NT2/D1 (cell line): ENCODE measurements at regions not wholly inside any gene's neighbourhood (a gene's known extent, or its start where the extent isn't known, plus 50 kb on each side); places are given as distances from the start of the nearest gene placed in this dataset.

Source experiments
- DNase-seq: peaks from one replicate; pipeline ENCODE4 v3.0.0-alpha.2; 2011; ENCODE audit warnings: low read depth, low spot score
- H3K27me3 ChIP-seq: 2 replicates; pipeline ENCODE4 v1.6.0; 2011; ENCODE audit warnings: mild to moderate bottlenecking; ENCODE audit not compliant: insufficient read length, insufficient read depth
- H3K36me3 ChIP-seq: 2 replicates; pipeline ENCODE4 v1.6.1; 2011; ENCODE audit warnings: mild to moderate bottlenecking, low read length, mixed read lengths; ENCODE audit not compliant: insufficient read depth, insufficient read length
- H3K4me1 ChIP-seq: 2 replicates; pipeline ENCODE4 v1.5.1; 2011; ENCODE audit not compliant: insufficient read depth, insufficient read length
- H3K4me3 ChIP-seq: 2 replicates; pipeline ENCODE4 v1.5.1; 2011; ENCODE audit warnings: low read depth; ENCODE audit not compliant: insufficient read length
- H3K9ac ChIP-seq: 2 replicates; pipeline ENCODE4 v1.6.0; 2011; ENCODE audit warnings: low read depth; ENCODE audit not compliant: insufficient read length
- H3K9me3 ChIP-seq: 2 replicates; pipeline ENCODE4 v1.5.1; 2011; ENCODE audit warnings: mild to moderate bottlenecking, low read length; ENCODE audit not compliant: insufficient read depth
- SUZ12 ChIP-seq: IDR thresholded peaks from 2 replicates; pipeline ENCODE4 v1.6.1; 2011; ENCODE audit not compliant: insufficient read length, insufficient read depth; ENCODE audit errors: extremely low read depth
- YY1 ChIP-seq: IDR thresholded peaks from 2 replicates; pipeline ENCODE4 v1.6.1; 2011; ENCODE audit not compliant: insufficient read length, insufficient read depth
- ZNF274 ChIP-seq: IDR thresholded peaks from 2 replicates; pipeline ENCODE4 v1.6.1; 2011; ENCODE audit warnings: mild to moderate bottlenecking, low read depth, low read length

- H3K9me3 ChIP-seq, result no peaks in the 10 kb centered on the region
- TF ChIP-seq SUZ12 (no peak), ZNF274 (no peak), YY1 (no peak)
- no peak for DNase-seq
- H3K4me3 ChIP-seq, result no peak overlapping the region
- no peaks in the 10 kb centered on the region for H3K27me3 ChIP-seq
- no peak overlapping the region for H3K9ac ChIP-seq
- H3K36me3 ChIP-seq, result no peaks in the 10 kb centered on the region
- peaks cover 9% of the 10 kb centered on the region for H3K4me1 ChIP-seq
Measured at GRCh38 chr3:71890356-71890931, 105.5 kb upstream of the PROK2 start.

DNA sequence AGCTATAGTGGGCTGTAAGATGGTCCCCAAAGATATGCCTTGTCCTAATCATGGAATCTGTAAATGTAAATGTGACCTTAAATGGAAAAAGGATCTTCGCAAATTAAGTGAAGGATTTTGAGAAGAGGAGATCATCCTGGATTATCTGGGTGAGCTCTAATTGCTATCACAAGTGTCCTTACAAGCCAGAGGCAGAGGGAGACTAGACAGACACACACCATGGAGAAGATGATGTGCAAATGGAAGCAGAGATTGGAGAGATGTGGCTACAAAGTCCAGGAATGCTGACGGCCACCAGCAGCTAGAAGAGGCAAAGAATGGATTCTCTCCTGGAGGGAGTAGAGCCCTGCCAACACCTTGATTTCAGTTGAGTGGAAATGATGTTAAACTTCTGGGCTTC, 102.3 kb upstream of the PROK2 start:
- H3K27me3 ChIP-seq, result no peaks in the 10 kb centered on the region
- no peak for DNase-seq
- no peak for TF ChIP-seq SUZ12
- TF ChIP-seq YY1, result no peak
- TF ChIP-seq ZNF274, result no peak
- peaks cover 3% of the 10 kb centered on the region for H3K4me1 ChIP-seq
- H3K4me3 ChIP-seq, result no peak overlapping the region
- H3K36me3 ChIP-seq, result no peaks in the 10 kb centered on the region
- no peaks in the 10 kb centered on the region for H3K9me3 ChIP-seq
- H3K9ac ChIP-seq, result no peak overlapping the region

DNA sequence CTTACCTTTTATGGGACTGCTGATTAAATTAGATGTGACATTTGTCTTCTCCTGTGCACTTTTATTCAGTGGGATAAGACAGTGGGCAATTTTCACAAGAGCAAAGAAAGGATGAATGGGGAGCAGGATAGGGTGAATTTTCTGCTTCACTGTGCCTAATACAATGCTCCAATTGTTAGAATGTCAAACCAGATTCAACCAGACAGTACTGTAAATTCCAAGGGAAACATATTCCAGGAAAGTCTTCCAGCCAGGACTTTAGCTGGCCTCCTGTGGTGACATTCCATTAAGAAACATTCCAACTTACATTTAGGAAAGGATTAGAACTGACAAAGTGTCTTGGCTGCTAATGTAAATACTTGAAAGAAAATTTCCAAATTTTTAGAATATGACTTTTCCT, 100.1 kb upstream of the PROK2 start:
- TF ChIP-seq YY1 (no peak), ZNF274 (no peak), SUZ12 (no peak)
- no peak for DNase-seq

DNA sequence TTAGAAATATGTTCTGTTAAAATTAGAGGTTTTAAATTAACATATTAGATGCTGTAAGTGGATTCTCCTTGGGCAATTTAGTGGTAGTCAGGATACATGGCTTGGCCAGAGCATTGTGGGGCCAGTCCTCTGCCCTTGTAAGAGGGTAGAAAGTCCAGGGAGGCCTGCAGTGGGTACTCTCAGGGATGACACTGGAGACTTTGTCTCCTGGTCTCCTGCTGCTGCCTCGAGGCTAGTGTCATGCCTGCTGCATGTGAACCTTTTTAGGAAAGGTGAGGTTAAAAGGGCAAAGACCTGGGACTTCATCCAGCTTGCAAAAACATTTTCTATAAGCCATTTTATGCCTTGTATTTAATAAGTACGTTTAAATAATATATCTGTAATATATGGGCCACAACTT, 96.8 kb upstream of the PROK2 start:
- TF ChIP-seq ZNF274, result no peak
- TF ChIP-seq SUZ12, result no peak
- TF ChIP-seq YY1, result no peak
- Histone ChIP-seq H3K9ac (no peak overlapping the region), H3K4me3 (no peak overlapping the region), H3K36me3 (no peaks in the 10 kb centered on the region), H3K9me3 (no peaks in the 10 kb centered on the region), H3K4me1 (peaks cover 7% of the 10 kb centered on the region), H3K27me3 (peaks cover 37% of the 10 kb centered on the region)
- no peak for DNase-seq

More for the DNA sequence above, 100.1 kb upstream of the PROK2 start:
- H3K9me3 ChIP-seq, result no peaks in the 10 kb centered on the region
- H3K36me3 ChIP-seq, result no peaks in the 10 kb centered on the region
- H3K4me3 ChIP-seq, result no peak overlapping the region
- H3K4me1 ChIP-seq, result no peaks in the 10 kb centered on the region
- H3K9ac ChIP-seq, result no peak overlapping the region
- peaks cover 6% of the 10 kb centered on the region for H3K27me3 ChIP-seq

GRCh38 chr3:71881041-71881440, 96.1 kb upstream of the PROK2 start:
- Histone ChIP-seq H3K36me3 (no peaks in the 10 kb centered on the region), H3K4me3 (no peak overlapping the region), H3K27me3 (peaks cover 43% of the 10 kb centered on the region), H3K9me3 (no peaks in the 10 kb centered on the region), H3K4me1 (peaks cover 11% of the 10 kb centered on the region), H3K9ac (no peak overlapping the region)
- no peak for TF ChIP-seq ZNF274
- TF ChIP-seq YY1, result no peak
- no peak for TF ChIP-seq SUZ12
- no peak for DNase-seq

DNA sequence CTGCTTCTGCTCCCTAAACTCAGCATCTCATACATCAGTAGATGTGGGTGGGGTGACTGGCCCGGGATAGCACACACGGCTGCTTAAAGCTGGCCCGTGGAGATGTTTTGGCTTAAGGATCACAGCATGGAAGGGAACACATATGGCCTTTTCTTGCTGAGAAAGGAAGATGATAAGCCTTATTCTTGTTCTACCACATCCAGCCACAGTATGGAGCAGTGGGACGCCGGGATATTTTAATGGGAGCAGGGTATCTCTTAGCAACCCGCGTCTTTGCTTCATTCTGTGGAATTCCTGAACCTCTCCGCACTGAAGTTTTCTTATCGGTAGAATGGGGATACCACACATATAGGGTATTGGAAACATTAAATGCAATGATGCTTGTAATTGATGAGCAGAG, 94.1 kb upstream of the PROK2 start:
- no peak for DNase-seq
- Histone ChIP-seq H3K36me3 (no peaks in the 10 kb centered on the region), H3K9ac (no peak overlapping the region), H3K4me1 (peaks cover 11% of the 10 kb centered on the region), H3K9me3 (no peaks in the 10 kb centered on the region), H3K27me3 (peaks cover 52% of the 10 kb centered on the region), H3K4me3 (no peak overlapping the region)
- TF ChIP-seq YY1, result no peak
- no peak for TF ChIP-seq ZNF274
- no peak for TF ChIP-seq SUZ12

GRCh38 chr3:71876135-71877105, 91.5 kb upstream of the PROK2 start:
- no peak overlapping the region for H3K9ac ChIP-seq
- H3K27me3 ChIP-seq, result peaks cover 52% of the 10 kb centered on the region
- H3K4me3 ChIP-seq, result no peak overlapping the region
- TF ChIP-seq YY1, result no peak
- TF ChIP-seq SUZ12, result no peak
- TF ChIP-seq ZNF274, result no peak
- no peaks in the 10 kb centered on the region for H3K36me3 ChIP-seq
- H3K4me1 ChIP-seq, result peaks cover 11% of the 10 kb centered on the region
- DNase-seq, result no peak
- no peaks in the 10 kb centered on the region for H3K9me3 ChIP-seq
